Astrocyte of the cerebellum (primary cell): ENCODE measurements at regions not wholly inside any gene's neighbourhood (a gene's known extent, or its start where the extent isn't known, plus 50 kb on each side); places are given as distances from the start of the nearest gene placed in this dataset.

ENCODE experiments used
- DNase-seq: peaks from one replicate; pipeline ENCODE4 v3.0.0-alpha.2; 2011; ENCODE audit warnings: low read depth
- H3K4me3 ChIP-seq: 2 replicates; pipeline ENCODE4 v1.5.1; 2011; ENCODE audit warnings: mild to moderate bottlenecking, low read depth, low read length, moderate library complexity
- in situ Hi-C: cut with HindIII; loops from 2 replicates; pipeline ENCODE4 v1.10.0; 2017; ENCODE audit warnings: low sequenced_read_pairs
- TF ChIP-seq, protein P1 (sequence below): IDR thresholded peaks from 2 replicates; pipeline ENCODE4 v1.5.1; 2012; ENCODE audit warnings: low read length, low read depth, moderate library complexity, mild to moderate bottlenecking; ENCODE audit errors: missing control alignments

DNA sequence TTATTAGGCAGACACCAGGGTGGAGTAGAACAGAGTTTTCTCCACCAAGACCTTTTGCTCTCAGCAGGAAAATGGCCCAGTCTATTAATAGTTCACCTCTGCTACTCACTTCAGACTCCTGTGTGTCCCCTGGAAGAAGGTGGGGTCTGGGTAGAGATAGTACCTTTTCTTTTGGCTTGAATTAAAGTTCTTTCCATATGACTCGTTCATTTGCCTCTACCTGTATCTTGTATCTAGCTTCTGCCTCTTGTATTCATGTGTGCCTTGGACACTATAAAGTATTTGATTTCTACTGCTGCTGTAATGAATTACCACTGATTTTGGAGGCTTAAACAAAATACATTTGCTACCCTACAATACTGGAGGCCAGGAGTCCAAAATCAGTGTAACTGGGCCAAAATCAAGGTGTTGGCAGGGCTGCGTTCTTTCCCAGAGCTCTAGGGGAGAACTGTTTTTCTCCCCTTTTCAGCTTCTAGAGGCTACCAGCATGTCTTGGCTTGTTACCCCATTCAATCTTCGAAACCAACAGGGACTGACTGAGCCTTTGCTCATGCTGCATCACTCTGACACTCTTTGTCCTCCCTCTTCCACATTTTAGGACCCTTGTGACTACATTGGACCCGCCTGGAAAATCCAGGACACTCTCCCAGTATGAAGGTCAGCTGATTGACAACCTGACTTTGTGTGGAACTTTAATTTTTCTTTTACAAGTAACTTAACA is 155.6 kb upstream of the PRSS58 start:
- TF ChIP-seq, protein P1, sequence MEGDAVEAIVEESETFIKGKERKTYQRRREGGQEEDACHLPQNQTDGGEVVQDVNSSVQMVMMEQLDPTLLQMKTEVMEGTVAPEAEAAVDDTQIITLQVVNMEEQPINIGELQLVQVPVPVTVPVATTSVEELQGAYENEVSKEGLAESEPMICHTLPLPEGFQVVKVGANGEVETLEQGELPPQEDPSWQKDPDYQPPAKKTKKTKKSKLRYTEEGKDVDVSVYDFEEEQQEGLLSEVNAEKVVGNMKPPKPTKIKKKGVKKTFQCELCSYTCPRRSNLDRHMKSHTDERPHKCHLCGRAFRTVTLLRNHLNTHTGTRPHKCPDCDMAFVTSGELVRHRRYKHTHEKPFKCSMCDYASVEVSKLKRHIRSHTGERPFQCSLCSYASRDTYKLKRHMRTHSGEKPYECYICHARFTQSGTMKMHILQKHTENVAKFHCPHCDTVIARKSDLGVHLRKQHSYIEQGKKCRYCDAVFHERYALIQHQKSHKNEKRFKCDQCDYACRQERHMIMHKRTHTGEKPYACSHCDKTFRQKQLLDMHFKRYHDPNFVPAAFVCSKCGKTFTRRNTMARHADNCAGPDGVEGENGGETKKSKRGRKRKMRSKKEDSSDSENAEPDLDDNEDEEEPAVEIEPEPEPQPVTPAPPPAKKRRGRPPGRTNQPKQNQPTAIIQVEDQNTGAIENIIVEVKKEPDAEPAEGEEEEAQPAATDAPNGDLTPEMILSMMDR = no peak
- in situ Hi-C loops = no loop called here
- no peak overlapping the region for H3K4me3 ChIP-seq
- DNase-seq = no peak

DNA sequence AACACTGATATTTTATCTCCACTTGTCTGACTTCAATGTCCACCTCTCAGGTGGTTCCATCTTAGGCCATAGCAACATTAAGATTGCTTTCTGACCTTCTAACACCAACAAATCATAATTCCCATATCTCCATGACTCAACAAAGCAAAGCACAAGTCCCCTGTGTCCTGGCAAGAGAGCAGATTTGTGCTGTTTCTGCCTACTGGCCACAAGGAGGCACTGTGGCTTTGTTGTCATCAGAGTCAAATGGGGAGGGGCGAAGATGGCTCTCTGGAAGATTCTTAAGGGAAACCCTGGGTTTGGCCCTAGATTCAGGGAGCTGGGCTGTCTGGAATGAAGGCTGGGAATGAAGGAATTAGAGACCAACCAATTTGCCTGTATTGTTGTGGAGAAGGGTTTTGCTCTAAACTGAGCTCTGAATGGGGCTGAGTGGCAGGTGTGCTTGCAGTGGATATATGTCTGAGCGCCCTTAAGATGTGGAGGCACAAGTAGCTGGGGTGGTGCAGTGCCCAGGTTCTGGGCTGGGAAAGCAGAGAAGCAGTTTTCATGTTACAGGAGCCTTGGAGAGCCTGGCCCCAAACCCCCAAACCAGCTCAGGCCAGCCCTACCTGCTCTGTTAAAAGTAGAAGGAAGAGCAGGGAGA is 154.8 kb upstream of the PRSS58 start:
- DNase-seq = peak; percentile 32
- H3K4me3 ChIP-seq = no peak overlapping the region
- TF ChIP-seq, protein P1 = peak; percentile 76
- in situ Hi-C loops = no loop called here

DNA sequence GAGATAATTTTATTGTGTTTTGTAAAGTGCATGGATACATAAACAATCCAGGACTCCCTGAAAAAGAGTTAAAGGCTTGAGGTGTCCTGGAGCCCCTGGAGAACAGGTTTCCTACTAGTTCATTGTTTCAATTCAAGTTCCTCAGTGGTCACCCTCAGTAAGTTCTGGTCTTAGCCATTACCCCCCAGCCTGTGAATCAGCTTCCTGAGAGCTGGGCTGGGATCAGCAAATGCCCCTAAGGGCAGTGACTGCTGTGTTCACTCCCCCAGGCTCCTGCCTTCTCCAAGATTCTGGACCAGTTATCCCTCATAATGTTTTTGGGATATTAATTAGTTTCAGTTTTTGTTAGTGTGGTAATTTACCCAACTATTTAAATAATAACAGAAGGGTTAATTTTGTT is 151.6 kb upstream of the PRSS58 start:
- in situ Hi-C loops = no loop called here
- TF ChIP-seq, protein P1 = no peak
- no peak overlapping the region for H3K4me3 ChIP-seq
- DNase-seq = no peak

DNA sequence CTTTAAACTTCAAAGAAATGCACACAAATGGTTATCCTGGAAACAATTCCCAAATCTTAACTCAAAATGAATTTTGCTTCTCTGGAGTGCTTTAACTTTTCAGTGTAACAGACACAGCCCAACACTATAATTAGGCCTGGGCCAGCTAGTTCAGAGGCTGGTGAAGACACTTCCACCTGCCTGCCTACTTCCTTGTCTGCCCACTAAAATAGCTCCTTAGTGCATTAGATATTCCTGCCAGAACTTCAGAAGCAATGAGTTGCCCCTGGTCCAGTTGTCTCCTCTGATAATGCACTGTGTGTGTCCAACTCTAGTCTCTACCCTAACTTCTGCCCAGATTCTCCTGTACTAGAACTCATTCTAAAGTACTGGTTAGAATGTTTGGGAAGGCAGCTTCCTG is 150.9 kb upstream of the PRSS58 start:
- in situ Hi-C loops = no loop called here

DNA sequence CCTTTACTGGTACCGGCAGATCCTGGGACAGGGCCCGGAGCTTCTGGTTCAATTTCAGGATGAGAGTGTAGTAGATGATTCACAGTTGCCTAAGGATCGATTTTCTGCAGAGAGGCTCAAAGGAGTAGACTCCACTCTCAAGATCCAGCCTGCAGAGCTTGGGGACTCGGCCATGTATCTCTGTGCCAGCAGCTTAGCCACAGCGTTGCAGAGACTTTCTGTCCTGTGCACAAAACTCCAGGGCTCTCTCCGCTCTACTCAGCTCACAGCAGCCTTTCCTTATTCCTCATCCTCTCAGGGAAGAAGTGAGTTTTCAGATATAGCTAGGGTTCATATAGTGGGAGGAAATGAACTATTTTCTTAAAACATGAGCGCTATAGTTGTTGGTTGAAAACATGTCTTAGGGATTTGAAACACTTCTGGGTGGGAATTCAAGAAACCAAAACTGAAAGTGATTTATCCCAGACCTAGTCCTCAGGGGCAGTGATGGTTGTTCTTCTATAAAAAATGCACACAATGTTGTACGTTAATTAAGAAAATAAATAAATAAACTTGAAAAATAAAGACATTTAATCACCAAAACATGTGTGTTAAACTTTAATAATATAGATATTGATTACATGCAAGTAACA is 150.2 kb upstream of the PRSS58 start:
- no peak for DNase-seq
- in situ Hi-C loops = no loop called here
- no peak overlapping the region for H3K4me3 ChIP-seq
- TF ChIP-seq, protein P1 = no peak

More for the DNA sequence above, 150.9 kb upstream of the PRSS58 start:
- no peak overlapping the region for H3K4me3 ChIP-seq
- DNase-seq = no peak
- TF ChIP-seq, protein P1 = no peak

DNA sequence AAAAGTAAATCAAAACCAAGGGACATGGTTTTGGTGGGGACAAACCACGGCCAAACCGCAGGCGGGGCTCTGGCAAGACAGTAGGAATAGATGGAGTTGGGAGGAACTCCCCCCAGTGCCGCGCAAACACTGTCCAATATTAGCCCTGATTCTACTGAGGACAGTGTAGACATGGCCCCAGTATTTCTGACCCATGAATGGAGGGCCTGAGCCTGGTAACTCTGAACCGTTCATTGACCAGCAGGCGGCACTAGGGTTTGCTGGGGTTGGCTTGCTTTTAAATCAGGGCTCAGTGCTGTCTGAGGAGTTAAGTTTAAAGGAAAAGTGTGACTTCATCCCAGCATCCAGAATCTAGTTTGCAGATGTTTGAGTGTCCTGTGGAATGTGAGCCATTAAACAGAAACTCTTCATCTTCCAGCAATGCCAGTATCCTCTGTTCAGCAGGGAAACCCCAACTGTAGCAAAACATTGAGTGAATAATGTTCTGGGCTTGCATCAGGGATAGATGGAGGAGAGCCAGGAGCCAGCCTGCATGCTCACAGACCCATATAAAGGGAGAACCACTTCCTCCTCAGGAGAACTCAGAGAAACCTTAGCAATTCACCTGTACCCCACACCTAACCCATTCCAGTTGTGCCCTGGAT is 147.4 kb upstream of the PRSS58 start:
- DNase-seq = no peak
- H3K4me3 ChIP-seq = no peak overlapping the region
- TF ChIP-seq, protein P1 = no peak
- in situ Hi-C loops = no loop called here
